A673 (cell line): ENCODE measurements at regions not wholly inside any gene's neighbourhood (a gene's known extent, or its start where the extent isn't known, plus 50 kb on each side); places are given as distances from the start of the nearest gene placed in this dataset.

Experiments used
- EZH2 ChIP-seq: fragments of 200-600 bp; sonication (generic); IDR thresholded peaks from 2 replicates; pipeline ENCODE4 v1.6.1; 2017; ENCODE audit warnings: borderline replicate concordance, low read depth, mild to moderate bottlenecking, mixed read lengths, antibody characterized with exemption, low read length; ENCODE audit not compliant: poor library complexity, severe bottlenecking
- TF ChIP-seq, protein P1 (sequence below): fragments of 300-800, 200-600 bp; sonication (generic); conservative IDR thresholded peaks from 2 replicates; pipeline ENCODE4 v1.5.1; 2017; ENCODE audit warnings: low read depth, mild to moderate bottlenecking, antibody characterized with exemption, low read length, moderate library complexity, mixed read lengths

GRCh38 chr6:148271711-148272439 is 70.8 kb upstream of the SASH1 start:
- TF ChIP-seq, protein P1, sequence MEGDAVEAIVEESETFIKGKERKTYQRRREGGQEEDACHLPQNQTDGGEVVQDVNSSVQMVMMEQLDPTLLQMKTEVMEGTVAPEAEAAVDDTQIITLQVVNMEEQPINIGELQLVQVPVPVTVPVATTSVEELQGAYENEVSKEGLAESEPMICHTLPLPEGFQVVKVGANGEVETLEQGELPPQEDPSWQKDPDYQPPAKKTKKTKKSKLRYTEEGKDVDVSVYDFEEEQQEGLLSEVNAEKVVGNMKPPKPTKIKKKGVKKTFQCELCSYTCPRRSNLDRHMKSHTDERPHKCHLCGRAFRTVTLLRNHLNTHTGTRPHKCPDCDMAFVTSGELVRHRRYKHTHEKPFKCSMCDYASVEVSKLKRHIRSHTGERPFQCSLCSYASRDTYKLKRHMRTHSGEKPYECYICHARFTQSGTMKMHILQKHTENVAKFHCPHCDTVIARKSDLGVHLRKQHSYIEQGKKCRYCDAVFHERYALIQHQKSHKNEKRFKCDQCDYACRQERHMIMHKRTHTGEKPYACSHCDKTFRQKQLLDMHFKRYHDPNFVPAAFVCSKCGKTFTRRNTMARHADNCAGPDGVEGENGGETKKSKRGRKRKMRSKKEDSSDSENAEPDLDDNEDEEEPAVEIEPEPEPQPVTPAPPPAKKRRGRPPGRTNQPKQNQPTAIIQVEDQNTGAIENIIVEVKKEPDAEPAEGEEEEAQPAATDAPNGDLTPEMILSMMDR: no peak
- no peak for TF ChIP-seq EZH2
